Uterus (tissue), 2 donors: ENCODE measurements at regions not wholly inside any gene's neighbourhood (a gene's known extent, or its start where the extent isn't known, plus 50 kb on each side); places are given as distances from the start of the nearest gene placed in this dataset.

ENCODE experiments used
- CTCF ChIP-seq, 4 experiments: fragments of 200-600 bp in 2 of 4; fragments of 450-650 bp in 2 of 4; sonication (generic) in 2 of 4; IDR thresholded peaks; one replicate each; pipeline ENCODE4 v1.5.1; 2016 to 2019; ENCODE audit warnings: antibody characterized with exemption in 4 of 4, mild to moderate bottlenecking in 2 of 4, moderate library complexity in 1 of 4
- POLR2A ChIP-seq, 2 donors: fragments of 450-650 bp; IDR thresholded peaks; one replicate each; pipeline ENCODE4 v1.6.1; 2016; ENCODE audit warnings: antibody characterized with exemption in 2 of 2, mild to moderate bottlenecking in 1 of 2, moderate library complexity in 1 of 2

DNA sequence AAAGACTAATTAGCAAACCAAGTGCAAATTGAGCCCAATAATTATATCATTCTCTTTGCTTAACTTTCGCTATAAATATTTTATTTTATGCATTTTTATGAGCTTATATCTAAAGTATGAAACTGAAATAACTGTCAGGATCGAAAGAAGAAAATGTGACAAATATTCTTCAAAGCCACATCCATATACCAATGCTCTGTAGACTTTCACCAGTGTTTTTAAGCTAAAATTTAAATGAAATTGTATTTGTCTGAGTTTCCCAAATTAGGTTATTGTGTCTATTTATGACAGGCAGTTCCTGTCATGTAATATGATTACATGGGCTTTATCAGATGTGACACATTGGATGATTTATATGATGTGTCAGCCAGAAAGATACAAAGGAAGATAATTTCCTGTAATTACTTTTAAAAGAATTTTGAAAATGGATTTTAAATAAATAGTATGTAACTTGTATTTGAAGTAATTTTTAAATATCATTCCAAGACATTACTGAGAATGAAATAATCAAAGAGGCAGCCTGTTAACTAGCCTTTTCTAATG lies 317.9 kb upstream of the KLF6 start:
- TF ChIP-seq CTCF (IDR thresholded peaks at IDR 0.05), result no peak
- no peak for TF ChIP-seq POLR2A (IDR thresholded peaks at IDR 0.05)
